Thoracic aorta (tissue), 2 donors: ENCODE measurements at regions not wholly inside any gene's neighbourhood (a gene's known extent, or its start where the extent isn't known, plus 50 kb on each side); places are given as distances from the start of the nearest gene placed in this dataset.

ENCODE experiments used
- ATAC-seq: fragments of 150-250 bp; one replicate; pipeline ENCODE4 v1.8.0; 2017; ENCODE audit warnings: low read depth; ENCODE audit not compliant: insufficient number of reproducible peaks, low FRiP score
- DNase-seq: peaks from one replicate; pipeline ENCODE4 v3.0.0-alpha.2; 2020; ENCODE audit warnings: low spot score
- H3K27ac ChIP-seq, 2 donors: fragments of 200-600 bp; sonication (generic); 1 replicate in 1 of 2; 2 replicates in 1 of 2; pipeline ENCODE4 v1.5.1; 2016; ENCODE audit warnings: mild to moderate bottlenecking in 2 of 2, moderate library complexity in 2 of 2
- H3K27me3 ChIP-seq: fragments of 200-600 bp; sonication (generic); replicated peaks from 2 replicates; pipeline ENCODE4 v1.6.0; 2016; ENCODE audit warnings: mild to moderate bottlenecking; ENCODE audit not compliant: insufficient read depth
- H3K36me3 ChIP-seq: fragments of 200-600 bp; sonication (generic); one replicate; pipeline ENCODE4 v1.5.1; 2016
- H3K4me1 ChIP-seq, 2 donors: fragments of 200-600 bp; sonication (generic); 1 replicate in 1 of 2; 2 replicates in 1 of 2; pipeline versions ENCODE4 v1.5.1 to v1.6.0; 2016; ENCODE audit warnings: low read depth in 2 of 2, mild to moderate bottlenecking in 1 of 2; ENCODE audit not compliant: control insufficient read depth in 1 of 2
- H3K4me3 ChIP-seq: fragments of 200-600 bp; sonication (generic); 2 replicates; pipeline ENCODE4 v1.5.1; 2016; ENCODE audit warnings: mild to moderate bottlenecking
- H3K9me3 ChIP-seq: fragments of 200-600 bp; sonication (generic); 2 replicates; pipeline ENCODE4 v1.5.1; 2016
- TF ChIP-seq, protein P1 (sequence below): fragments of 200-600 bp; sonication (generic); IDR thresholded peaks from one replicate; pipeline ENCODE4 v1.5.1; 2019; ENCODE audit warnings: antibody characterized with exemption

DNA sequence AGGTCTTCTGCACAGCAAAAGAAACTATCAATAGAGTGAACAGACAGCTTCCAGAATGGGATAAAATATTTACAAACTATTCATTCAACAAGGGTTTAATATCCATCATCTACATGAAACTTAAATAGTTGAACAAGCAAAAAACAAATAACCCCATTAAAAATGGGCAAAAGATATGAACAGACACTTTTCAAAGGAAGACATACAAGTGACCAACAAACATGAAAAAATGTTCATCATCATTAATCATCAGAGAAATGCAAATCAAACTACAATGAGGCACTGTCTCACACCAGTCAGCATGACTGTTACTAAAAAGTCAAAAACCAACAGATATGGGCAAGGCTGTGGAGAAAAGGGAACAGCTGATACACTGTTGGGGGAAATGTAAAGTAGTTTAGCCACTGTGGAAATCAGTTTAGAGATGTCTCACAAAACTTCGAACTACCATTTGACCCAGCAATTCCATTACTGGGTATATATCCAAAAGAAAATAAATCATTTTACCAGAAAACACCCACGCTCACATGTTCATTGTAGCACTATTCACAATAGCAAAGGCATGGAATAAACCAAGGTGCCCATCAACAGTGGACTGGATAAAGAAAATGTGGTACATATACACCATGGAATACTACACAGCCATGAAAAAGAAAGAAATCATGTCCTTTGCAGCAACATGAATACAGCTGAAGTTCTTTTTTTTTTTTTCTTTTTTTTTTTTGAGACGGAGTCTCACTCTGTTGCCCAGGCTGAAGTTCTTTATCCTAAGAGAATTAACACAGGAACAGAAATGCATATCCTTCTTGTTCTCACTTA, 172.6 kb downstream of the KLF6 start:
- Histone ChIP-seq H3K27ac (no peak overlapping the region), H3K27me3 (no peaks in the 10 kb centered on the region), H3K4me1 (peaks cover 11 to 13% of the 10 kb centered on the region in 2 donors), H3K9me3 (peaks cover 20% of the 10 kb centered on the region), H3K36me3 (no peaks in the 10 kb centered on the region), H3K4me3 (no peak overlapping the region)
- DNase-seq (no peak), ATAC-seq (no peak)
- TF ChIP-seq, protein P1, sequence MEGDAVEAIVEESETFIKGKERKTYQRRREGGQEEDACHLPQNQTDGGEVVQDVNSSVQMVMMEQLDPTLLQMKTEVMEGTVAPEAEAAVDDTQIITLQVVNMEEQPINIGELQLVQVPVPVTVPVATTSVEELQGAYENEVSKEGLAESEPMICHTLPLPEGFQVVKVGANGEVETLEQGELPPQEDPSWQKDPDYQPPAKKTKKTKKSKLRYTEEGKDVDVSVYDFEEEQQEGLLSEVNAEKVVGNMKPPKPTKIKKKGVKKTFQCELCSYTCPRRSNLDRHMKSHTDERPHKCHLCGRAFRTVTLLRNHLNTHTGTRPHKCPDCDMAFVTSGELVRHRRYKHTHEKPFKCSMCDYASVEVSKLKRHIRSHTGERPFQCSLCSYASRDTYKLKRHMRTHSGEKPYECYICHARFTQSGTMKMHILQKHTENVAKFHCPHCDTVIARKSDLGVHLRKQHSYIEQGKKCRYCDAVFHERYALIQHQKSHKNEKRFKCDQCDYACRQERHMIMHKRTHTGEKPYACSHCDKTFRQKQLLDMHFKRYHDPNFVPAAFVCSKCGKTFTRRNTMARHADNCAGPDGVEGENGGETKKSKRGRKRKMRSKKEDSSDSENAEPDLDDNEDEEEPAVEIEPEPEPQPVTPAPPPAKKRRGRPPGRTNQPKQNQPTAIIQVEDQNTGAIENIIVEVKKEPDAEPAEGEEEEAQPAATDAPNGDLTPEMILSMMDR = no peak

DNA sequence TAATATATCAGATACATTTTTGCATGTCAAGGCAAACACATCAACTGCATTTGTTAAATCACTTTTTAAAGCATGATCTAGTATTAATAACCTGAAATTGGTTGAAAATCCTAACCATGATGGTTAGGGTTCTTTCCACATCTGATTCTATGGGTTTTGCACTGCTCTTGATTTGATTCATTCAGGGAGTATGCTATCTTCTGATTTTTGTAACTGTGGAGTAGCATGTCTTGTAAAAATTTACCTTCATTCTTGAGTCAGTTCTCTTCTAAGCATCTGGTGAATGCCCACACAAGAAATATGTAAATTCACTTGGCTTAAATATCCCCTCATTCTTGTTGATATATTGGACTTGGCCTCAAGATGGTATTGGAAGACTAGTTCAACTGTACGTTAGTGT, 178.7 kb downstream of the KLF6 start:
- TF ChIP-seq, protein P1 = no peak
- DNase-seq (no peak), ATAC-seq (no peak)
- Histone ChIP-seq H3K27ac (no peak overlapping the region), H3K36me3 (no peaks in the 10 kb centered on the region), H3K9me3 (peaks cover 15% of the 10 kb centered on the region), H3K27me3 (no peaks in the 10 kb centered on the region), H3K4me1 (no peaks in the 10 kb centered on the region), H3K4me3 (no peak overlapping the region)

DNA sequence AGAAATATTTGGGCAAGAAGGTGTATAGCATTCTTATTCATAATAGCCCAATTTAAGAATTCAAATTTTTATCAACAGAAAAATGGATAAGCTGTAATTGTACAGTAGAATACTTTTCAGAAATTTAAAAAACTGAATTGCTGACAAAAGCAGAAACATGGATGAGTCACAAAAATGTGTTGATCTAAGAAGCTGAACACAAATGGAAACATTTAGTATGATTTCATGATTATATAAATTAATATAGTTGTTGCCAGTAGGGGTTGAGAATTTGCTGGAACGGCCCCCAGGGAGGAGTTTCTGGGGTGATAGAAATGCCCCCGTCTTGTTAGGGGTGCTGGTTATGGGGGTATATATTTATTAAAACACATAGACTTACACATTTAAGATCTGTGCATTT, 179.1 kb downstream of the KLF6 start:
- TF ChIP-seq, protein P1 = no peak
- peaks cover 15% of the 10 kb centered on the region for H3K9me3 ChIP-seq
- H3K27me3 ChIP-seq = no peaks in the 10 kb centered on the region
- H3K27ac ChIP-seq = no peak overlapping the region
- H3K4me3 ChIP-seq = no peak overlapping the region
- ATAC-seq = no peak
- no peaks in the 10 kb centered on the region for H3K36me3 ChIP-seq
- no peaks in the 10 kb centered on the region for H3K4me1 ChIP-seq
- no peak for DNase-seq

DNA sequence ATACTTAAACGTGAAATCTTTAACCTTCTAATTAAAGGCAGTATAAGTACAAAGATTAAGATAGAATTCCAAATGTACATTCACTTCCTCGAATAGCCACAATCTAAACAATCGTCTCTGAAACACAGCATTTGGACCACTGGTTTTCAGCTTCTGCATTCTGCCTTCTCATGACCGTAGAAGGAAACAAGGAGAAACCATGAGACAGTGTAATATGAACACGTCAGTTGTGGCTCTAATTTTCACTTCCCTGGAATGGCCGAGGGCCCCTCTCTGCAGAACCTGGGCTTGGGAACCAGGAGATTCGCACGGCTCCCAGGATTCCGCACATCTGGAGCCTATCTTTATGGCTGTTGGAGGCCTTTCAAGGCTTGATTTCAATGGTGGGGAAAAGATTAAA, 189.3 kb downstream of the KLF6 start:
- Histone ChIP-seq H3K27me3 (no peaks in the 10 kb centered on the region), H3K27ac (no peak overlapping the region), H3K9me3 (no peaks in the 10 kb centered on the region), H3K4me3 (no peak overlapping the region), H3K36me3 (no peaks in the 10 kb centered on the region), H3K4me1 (no peaks in the 10 kb centered on the region)
- no peak for ATAC-seq
- no peak for DNase-seq
- TF ChIP-seq, protein P1 = no peak

DNA sequence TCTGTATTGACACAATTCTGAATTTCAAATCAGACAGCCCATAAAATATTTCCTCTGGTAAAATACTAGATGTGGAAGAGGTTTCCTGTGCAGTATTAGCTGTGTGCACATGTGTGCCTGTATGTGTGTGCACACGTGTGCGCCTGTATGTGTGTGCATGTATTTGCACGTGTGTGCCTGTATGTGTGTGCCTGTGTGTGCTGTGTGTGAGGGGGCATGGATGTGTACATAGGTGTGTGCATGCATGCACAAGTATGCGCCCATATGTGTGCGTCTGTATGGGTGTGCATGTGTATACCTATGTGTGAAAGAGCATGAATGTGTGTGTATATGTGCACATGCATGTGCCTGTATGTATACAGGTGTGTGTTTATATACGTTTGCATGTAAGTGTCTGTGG, 191.4 kb downstream of the KLF6 start:
- Histone ChIP-seq H3K4me1 (no peaks in the 10 kb centered on the region), H3K27me3 (no peaks in the 10 kb centered on the region), H3K36me3 (no peaks in the 10 kb centered on the region), H3K27ac (no peak overlapping the region), H3K9me3 (no peaks in the 10 kb centered on the region), H3K4me3 (no peak overlapping the region)
- no peak for ATAC-seq
- no peak for DNase-seq
- TF ChIP-seq, protein P1 = no peak
